ENCODE measurements at regions not wholly inside any gene's neighbourhood (a gene's known extent, or its start where the extent isn't known, plus 50 kb on each side); places are given as distances from the start of the nearest gene placed in this dataset.

- WGBS (ENCODE audit: low lambda C conversion rate, missing lambda C conversion rate) = 88% methylated on average over 5 of the region's 5 CpGs
- H2AFZ ChIP-seq = no peak overlapping the region
Measured at GRCh38 chr3:59463253-59463652, 413.4 kb upstream of the CFAP20DC start.

GRCh38 chr3:59460068-59460467, 410.2 kb upstream of the CFAP20DC start:
- Histone ChIP-seq H3K36me3 (replicated peaks; ENCODE audit: insufficient read depth, low read depth) (no peaks in the 10 kb centered on the region), H2AFZ (no peak overlapping the region), H3K27ac (no peak overlapping the region), H3K4me2 (no peak overlapping the region), H4K20me1 (ENCODE audit: insufficient read depth, poor library complexity, severe bottlenecking) (no peaks in the 10 kb centered on the region), H3K27me3 (no peaks in the 10 kb centered on the region), H3K4me1 (ENCODE audit: insufficient read depth) (no peaks in the 10 kb centered on the region), H3K4me3 (no peak overlapping the region), H3K79me2 (no peaks in the 10 kb centered on the region), H3K9me2 (replicated peaks; ENCODE audit: insufficient read depth) (no peaks in the 10 kb centered on the region), H3K9me3 (ENCODE audit: low read depth) (no peaks in the 10 kb centered on the region)
- no peak for DNase-seq (ENCODE audit: low spot score)
- TF ChIP-seq CTCF (IDR thresholded peaks at IDR 0.05; ENCODE audit: poor library complexity) = no peak
- no peak for TF ChIP-seq EZH2phosphoT487 (IDR thresholded peaks at IDR 0.05; ENCODE audit: low read depth, severe bottlenecking, unreplicated experiment)
- TF ChIP-seq EZH2 (IDR thresholded peaks at IDR 0.05; ENCODE audit: borderline replicate concordance) = no peak
- 91% methylated on average over 2 of the region's 2 CpGs for WGBS (ENCODE audit: low lambda C conversion rate, missing lambda C conversion rate)

More at GRCh38 chr3:59463253-59463652, 413.4 kb upstream of the CFAP20DC start:
- no peak overlapping the region for H3K27ac ChIP-seq
- H3K9me3 ChIP-seq (ENCODE audit: low read depth) = no peaks in the 10 kb centered on the region
- no peaks in the 10 kb centered on the region for H3K9me2 ChIP-seq (replicated peaks; ENCODE audit: insufficient read depth)
- TF ChIP-seq CTCF (IDR thresholded peaks at IDR 0.05; ENCODE audit: poor library complexity) (no peak), EZH2phosphoT487 (IDR thresholded peaks at IDR 0.05; ENCODE audit: low read depth, severe bottlenecking, unreplicated experiment) (no peak), EZH2 (IDR thresholded peaks at IDR 0.05; ENCODE audit: borderline replicate concordance) (no peak)
- DNase-seq (ENCODE audit: low spot score) = no peak
- H3K4me3 ChIP-seq = no peak overlapping the region
- no peaks in the 10 kb centered on the region for H3K4me1 ChIP-seq (ENCODE audit: insufficient read depth)
- H4K20me1 ChIP-seq (ENCODE audit: insufficient read depth, poor library complexity, severe bottlenecking) = no peaks in the 10 kb centered on the region
- H3K79me2 ChIP-seq = no peaks in the 10 kb centered on the region
- no peaks in the 10 kb centered on the region for H3K36me3 ChIP-seq (replicated peaks; ENCODE audit: insufficient read depth, low read depth)
- H3K27me3 ChIP-seq = no peaks in the 10 kb centered on the region
- no peak overlapping the region for H3K4me2 ChIP-seq

- H3K27me3 ChIP-seq = no peaks in the 10 kb centered on the region
- H2AFZ ChIP-seq = no peak overlapping the region
- H3K4me1 ChIP-seq (ENCODE audit: insufficient read depth) = no peaks in the 10 kb centered on the region
- no peak overlapping the region for H3K27ac ChIP-seq
- H3K36me3 ChIP-seq (replicated peaks; ENCODE audit: insufficient read depth, low read depth) = no peaks in the 10 kb centered on the region
- WGBS (ENCODE audit: low lambda C conversion rate, missing lambda C conversion rate) = 94% methylated on average over 7 of the region's 7 CpGs
- H3K79me2 ChIP-seq = no peaks in the 10 kb centered on the region
- TF ChIP-seq CTCF (IDR thresholded peaks at IDR 0.05; ENCODE audit: poor library complexity) (no peak), EZH2 (IDR thresholded peaks at IDR 0.05; ENCODE audit: borderline replicate concordance) (no peak), EZH2phosphoT487 (IDR thresholded peaks at IDR 0.05; ENCODE audit: low read depth, severe bottlenecking, unreplicated experiment) (no peak)
- DNase-seq (ENCODE audit: low spot score) = no peak
- H3K4me2 ChIP-seq = no peak overlapping the region
- no peaks in the 10 kb centered on the region for H3K9me3 ChIP-seq (ENCODE audit: low read depth)
- H4K20me1 ChIP-seq (ENCODE audit: insufficient read depth, poor library complexity, severe bottlenecking) = no peaks in the 10 kb centered on the region
- H3K9me2 ChIP-seq (replicated peaks; ENCODE audit: insufficient read depth) = no peaks in the 10 kb centered on the region
- no peak overlapping the region for H3K4me3 ChIP-seq
Measured at GRCh38 chr3:59456852-59457485, 407.1 kb upstream of the CFAP20DC start.

All from hepatocyte (in vitro differentiated cells).